OCI-M2 (cell line): ENCODE measurements at regions not wholly inside any gene's neighbourhood (a gene's known extent, or its start where the extent isn't known, plus 50 kb on each side); places are given as distances from the start of the nearest gene placed in this dataset.

Experiments
- DNase-seq: peaks from one replicate; lab custom pipeline; 2025; ENCODE audit not compliant: unreplicated experiment; lab: John Stamatoyannopoulos, UW

DNA sequence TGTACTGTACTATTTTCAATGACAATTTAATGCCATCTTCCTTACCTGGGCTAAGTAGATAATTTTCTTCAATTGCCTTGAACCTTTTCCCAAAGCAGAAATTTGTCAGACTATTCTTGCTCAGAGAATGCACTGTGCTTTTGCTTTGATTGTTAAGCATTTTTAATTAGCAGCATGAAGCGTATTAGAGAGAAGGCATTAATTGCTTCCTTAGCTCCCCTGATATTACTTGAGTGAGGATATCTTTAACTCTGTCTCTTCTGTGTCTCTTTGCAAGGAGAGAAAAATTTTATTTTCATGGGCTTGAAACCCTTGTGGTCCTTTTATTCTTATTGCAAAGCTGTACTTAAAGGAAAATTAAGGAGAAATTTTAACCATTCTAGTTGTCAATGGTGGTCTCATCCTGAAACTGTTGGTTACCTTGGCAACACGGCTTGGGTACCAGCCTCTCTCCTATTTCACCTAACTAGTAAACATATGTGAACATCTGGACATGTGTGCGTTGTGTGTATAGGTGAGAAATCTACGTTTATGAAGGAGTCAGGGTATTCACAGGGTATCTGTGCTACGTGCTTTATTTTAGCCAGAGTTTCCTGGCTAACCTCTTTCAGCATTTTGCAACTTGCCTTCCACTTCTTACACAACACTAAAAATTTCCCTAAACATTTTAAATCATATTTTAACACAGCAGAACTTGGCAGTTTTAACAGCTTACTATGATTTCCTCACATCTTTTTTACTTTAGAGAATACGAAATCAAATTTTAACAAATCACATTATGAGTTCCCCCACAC lies 225.5 kb downstream of the KLF5 start:
- no peak for DNase-seq

DNA sequence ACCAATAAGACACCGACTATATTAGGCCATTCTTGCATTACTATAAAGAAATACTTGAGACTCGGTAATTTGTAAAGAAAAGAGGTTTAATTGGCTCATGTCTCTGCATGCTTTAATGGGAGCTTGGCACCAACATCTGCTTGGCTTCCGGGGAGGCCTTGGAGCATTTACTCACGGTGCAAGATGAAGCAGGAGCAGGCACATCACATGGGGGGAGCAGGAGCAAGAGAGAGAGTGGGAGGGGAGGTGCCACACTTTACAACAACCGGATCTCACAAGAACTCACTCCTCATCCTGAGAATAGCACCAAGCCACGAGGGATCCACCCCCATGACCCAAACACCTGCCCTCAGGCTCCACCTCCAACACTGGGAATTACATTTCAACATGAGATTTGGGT lies 224.8 kb downstream of the KLF5 start:
- no peak for DNase-seq

DNA sequence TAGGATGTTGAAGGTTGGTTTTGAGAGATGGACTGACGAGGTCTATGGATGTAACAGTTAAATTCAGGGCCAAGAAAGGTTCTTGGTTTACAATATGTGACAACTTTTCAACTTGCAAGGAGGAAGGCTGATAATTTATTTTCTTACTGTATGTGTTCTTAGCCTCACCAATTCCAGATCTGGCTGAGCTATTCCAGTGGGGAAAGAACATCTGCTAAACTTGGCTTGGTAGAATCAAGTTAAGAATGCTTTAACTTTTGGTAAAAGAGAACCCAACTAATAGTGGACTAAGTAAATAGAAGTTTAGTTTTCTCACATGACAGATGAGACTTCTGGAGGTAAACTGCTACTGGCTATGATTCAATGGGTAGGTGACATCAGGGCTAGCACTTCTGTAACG lies 222.9 kb downstream of the KLF5 start:
- DNase-seq, result no peak

- DNase-seq, result no peak
Observed at GRCh38 chr13:73278186-73278585, 219.4 kb downstream of the KLF5 start.

DNA sequence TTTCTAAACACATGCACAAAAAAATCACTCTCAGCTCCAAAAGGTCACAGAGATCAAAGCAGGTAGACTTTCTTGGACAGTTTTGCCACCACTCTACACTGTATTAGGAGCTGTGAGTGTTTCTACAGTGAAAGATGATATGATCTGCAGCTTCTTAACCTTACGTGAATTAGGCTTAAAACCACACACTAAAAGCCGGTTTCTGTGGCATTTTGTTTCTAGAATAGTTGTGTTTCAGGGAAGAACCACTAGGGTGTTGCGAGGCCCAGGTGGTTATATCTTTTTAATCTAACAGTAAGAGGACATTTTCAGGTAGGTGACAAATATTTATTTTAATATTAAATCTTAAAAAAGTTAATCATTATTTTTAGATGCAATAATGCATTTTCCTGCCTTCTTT lies 216.4 kb downstream of the KLF5 start:
- DNase-seq, result no peak

- DNase-seq, result no peak
Observed at GRCh38 chr13:73274147-73274546, 215.3 kb downstream of the KLF5 start.

GRCh38 chr13:73273745-73274144 lies 214.9 kb downstream of the KLF5 start:
- no peak for DNase-seq

DNA sequence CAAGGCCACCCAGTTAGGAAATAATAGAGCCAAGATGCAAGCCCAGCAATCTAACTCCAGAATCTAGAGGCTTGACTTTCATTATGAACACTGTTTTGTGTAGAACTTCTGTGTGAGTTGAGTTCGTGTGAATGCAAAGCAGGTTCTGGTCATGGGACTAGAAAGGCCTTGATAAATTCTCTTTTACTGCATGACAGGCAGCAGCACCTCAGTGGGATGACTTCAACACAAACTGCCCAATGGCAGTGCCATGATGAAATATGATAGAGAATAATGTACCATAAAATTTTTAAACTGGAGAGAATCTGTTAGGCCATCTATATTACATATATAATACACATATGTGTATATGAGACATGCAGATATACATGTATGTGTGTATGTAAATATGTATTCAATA lies 214.5 kb downstream of the KLF5 start:
- DNase-seq, result no peak

DNA sequence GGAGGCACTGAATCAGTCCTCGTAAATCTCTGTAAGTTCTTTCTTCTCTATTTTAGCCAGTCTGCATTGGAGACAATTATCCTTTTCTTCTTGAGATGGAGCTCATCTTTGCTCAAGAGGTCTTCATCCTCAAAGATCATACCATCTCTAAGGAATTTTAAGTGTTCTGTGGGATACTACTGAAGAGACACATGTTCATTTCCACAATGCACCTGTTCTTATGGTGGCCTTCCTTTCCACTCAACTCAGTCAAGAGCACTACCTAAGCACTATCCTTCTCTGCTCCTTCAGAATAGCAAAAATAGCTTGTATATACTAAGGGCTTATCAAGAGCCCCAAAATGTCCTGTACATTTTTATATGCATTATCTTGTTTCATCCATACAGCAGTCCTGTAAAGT lies 214.0 kb downstream of the KLF5 start:
- no peak for DNase-seq

- DNase-seq, result no peak
Observed at GRCh38 chr13:73268306-73268705, 209.5 kb downstream of the KLF5 start.

DNA sequence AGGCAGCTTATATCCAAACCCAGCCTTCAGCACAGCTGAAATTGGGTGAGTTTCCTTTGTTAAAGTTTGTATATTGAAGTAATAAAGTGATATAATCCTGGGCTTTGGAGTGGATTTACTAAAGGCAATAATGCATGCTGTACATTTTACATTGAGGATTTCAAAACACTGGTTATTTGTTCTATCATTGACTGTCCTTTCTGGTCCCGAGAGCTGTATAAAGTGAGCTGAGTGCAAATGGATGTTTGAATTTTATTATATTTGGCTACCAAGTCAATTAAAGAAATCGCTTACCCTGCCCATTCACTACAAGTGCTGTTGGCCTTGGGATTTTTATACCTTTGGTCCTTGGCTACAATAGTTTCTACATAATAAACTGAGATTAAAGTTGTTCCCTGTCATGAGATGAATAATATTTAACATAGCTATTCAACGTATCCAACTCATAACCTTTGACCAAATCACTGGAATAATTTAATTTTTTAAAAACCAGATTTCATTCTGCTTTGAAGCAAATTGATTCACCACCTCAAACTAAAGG lies 207.9 kb downstream of the KLF5 start:
- DNase-seq, result no peak

GRCh38 chr13:73262862-73263627 lies 204.2 kb downstream of the KLF5 start:
- DNase-seq, result no peak

DNA sequence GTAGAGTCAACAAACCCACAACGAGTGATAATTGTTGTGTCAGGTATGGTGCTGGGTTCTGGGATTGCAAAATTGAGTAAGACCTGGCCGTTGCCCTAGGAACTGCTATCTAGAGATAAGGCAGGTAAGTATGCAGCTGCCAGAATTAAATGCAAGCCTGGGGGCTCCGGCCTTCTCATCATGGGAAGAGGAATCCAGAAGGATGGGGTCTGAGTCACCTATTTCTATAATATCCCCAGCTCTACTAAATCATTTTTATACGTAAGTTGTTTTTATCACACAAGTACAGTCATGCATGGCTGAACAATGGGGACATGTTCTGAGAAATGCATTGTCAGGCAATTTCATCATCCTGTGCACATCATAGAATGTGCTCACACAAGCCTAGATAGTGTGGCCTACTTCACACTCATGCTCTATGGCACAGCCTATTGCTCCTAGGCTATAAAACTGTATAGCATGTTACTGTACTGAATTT lies 203.0 kb downstream of the KLF5 start:
- no peak for DNase-seq

DNA sequence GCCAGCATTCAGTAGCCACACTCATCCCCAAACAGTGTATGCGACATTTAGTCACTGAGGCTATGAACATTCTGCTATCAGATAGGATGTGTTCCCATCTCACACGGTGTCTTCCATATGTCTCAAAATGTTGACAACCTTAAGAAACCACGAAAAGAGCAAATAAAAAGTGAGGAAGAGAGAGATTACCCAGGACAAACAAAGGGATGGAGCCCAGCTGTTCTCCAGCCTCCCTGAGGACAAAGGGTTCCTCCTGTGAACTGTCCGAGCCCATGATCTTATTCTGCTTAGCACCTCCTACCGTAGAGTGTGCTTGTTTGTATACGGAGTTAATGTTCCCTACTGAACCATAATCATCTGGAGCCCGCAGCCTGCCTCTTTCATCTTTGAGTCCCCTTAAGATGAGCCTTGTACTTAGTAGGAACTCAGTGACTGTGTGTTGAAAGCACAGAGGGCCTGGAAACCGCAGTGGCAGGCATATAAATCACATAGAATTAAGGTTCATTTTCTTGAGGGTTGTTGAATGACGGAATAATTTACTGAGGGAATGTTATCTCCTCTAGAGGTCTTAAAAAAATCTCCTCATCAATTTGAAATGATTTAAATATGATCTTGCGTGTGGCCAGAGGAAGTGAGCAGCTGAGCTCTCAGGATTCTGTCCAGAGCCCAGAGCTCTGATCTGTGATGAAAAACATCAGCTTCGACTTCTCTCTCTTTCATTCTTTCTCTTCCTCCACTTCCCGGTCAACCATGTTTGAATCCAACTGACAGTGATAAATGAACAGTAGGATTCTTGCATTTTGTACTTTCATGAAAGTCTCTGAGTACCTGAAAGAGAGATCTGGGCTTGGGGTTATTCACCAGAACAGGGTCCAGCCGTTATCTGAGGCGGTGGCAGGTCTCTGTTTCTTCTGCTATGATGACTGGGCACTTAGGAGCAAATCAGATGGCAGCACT lies 200.5 kb downstream of the KLF5 start:
- no peak for DNase-seq

GRCh38 chr13:73258406-73258805 lies 199.6 kb downstream of the KLF5 start:
- no peak for DNase-seq

GRCh38 chr13:73254827-73255226 lies 196.0 kb downstream of the KLF5 start:
- DNase-seq, result no peak

DNA sequence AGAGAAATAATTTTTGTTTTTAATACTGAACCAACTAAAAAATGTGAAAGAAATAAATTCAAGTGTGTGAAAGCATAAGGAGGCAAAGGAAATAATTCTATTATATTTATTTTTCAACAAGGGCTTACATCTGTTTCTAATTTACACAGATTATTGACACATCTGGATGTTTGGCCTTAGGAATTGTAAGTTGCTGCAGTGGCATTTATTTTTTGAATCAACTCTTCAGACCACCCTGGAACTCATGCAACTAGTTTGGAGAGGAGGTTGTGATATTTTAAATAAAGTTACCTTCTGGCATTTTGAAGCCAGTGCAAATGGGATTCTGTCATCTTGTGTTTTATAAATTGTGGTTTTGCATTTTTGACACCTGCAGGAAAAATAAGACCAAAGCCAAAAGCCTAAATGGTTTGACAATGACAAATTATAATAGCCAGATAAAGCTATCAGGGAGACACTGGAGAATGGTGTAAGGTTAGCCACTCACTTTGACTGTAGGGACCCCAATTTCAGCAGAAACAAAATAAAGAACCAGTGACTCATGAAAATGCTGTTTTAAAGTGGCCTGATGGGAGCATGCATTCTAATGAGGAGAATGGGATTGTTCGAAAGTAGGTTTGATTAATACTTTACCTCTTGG lies 192.9 kb downstream of the KLF5 start:
- DNase-seq, result no peak

GRCh38 chr13:73250061-73250460 lies 191.3 kb downstream of the KLF5 start:
- DNase-seq, result no peak

DNA sequence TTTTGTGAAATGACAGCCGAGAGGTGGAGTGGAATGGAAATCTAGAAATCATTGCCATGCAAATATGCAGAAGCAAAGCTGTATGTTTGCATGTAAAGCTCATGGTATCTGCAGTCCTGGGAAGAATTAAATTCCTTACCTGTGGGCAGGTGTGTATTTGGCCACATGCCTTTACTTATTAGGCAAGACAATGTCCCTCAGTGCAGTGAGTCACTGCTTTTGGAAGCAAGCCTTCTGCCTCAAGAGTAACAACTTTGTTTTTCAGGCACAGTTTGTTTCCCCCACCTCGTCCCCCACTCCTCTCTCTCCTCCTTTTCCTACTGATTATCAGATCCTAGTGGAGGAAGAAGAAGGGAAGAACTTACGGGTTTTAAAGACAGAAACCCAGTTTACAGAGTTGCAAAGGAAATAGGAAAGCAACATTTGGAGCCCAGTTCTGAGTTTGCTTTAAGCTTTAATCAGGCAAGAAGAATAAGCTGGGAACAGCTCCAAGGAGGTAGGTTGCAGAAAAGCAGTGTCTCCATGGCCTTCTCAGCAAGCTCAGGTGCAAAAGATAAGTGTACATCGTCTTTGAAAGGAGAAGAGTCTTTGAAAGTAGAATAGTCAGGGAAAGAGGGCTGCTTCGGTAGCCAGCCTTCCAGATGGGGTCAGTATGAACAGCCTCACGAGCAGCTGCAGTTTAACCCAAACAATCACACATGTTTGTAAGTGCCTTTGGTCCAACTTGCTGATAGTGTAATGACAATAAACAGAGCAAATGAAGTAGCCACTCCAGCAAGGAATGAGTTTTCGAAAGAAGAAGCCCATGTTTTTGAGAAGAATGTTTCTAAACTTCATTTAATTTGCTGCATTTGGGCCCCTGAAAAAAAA lies 190.1 kb downstream of the KLF5 start:
- no peak for DNase-seq

DNA sequence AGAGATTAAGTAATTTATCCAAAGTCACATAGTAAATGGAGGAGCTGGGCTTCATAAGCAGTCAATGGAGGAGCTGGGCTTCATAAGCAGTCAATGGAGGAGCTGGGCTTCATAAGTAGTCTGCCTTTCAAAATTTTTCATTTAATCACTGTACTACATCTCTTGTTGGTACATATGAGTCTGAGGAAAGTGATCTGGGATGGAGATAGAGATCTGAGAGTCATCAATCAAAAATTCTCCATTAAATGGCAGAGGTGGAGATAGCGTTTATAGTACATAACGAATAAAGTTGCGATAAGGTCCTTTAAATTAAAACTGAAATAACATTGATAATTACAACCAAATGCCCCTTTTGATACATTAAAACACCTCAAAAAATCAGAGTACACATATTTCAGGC lies 189.3 kb downstream of the KLF5 start:
- no peak for DNase-seq
